ENCODE measurements at regions not wholly inside any gene's neighbourhood (a gene's known extent, or its start where the extent isn't known, plus 50 kb on each side); places are given as distances from the start of the nearest gene placed in this dataset.

- TF ChIP-seq CTCF (IDR thresholded peaks at IDR 0.05), result no peak
- TF ChIP-seq POLR2A (IDR thresholded peaks at IDR 0.05), result no peak
Observed at GRCh38 chr9:99445371-99445891, 223.3 kb downstream of the SEC61B start.
